AG09319 (cell line): ENCODE measurements at regions not wholly inside any gene's neighbourhood (a gene's known extent, or its start where the extent isn't known, plus 50 kb on each side); places are given as distances from the start of the nearest gene placed in this dataset.

ENCODE experiments used
- DNase-seq: peaks from one replicate; pipeline ENCODE4 v3.0.0-alpha.2; 2010; ENCODE audit warnings: low read depth; ENCODE audit errors: extremely low read depth
- CTCF ChIP-seq: IDR thresholded peaks from 2 replicates; pipeline ENCODE4 v1.5.1; 2011; ENCODE audit warnings: low read depth, mild to moderate bottlenecking, inconsistent platforms, low read length, moderate library complexity

DNA sequence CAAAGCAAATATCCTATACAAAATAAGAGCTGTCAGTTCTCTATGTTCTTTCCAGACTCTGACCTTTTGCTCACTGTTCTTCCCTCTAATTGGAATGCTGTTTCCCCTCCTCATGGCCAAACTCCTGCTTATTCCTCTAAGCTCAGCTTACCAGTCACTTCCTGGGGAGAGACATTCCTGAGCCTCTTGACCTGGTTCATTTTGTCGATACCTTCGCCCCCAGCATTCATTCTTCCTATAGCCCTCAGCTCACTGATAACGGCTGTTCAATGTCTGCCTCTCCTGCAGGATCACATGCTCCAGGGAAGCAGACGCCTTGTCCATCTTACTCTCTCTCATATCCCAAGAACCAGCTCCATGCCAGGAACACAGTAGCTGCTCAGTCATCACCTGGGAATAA, 431.0 kb downstream of the MED13L start:
- DNase-seq, result no peak
- no peak for TF ChIP-seq CTCF

GRCh38 chr12:115840159-115840558, 437.3 kb downstream of the MED13L start:
- no peak for TF ChIP-seq CTCF
- no peak for DNase-seq

- no peak for TF ChIP-seq CTCF
- no peak for DNase-seq
Observed at GRCh38 chr12:115838952-115839351, 438.5 kb downstream of the MED13L start.

GRCh38 chr12:115837220-115837619, 440.3 kb downstream of the MED13L start:
- TF ChIP-seq CTCF, result no peak
- DNase-seq, result no peak

- no peak for DNase-seq
Observed at GRCh38 chr12:115835445-115835844, 442.0 kb downstream of the MED13L start.

GRCh38 chr12:115833704-115834103, 443.8 kb downstream of the MED13L start:
- no peak for DNase-seq
- no peak for TF ChIP-seq CTCF

More at GRCh38 chr12:115835445-115835844, 442.0 kb downstream of the MED13L start:
- TF ChIP-seq CTCF, result no peak

DNA sequence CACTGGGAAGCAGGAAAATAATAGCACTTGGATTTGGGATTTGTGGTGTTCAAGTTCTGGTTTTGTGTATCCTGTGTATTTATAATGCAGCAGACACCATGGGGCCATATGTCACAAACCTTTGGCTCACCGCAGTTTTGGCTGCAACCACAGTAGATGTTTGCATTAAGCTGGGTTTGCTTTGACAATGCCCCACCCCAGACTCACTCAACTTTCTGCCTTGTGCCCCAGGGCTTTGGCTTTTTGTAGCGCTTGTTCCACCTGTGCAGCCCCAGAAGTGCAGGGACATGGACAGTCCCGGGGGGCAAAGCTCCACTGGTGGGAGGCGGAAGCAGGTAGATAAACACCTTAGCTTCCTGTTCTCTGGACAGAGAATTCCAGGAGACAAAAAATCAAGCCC, 446.9 kb downstream of the MED13L start:
- DNase-seq, result no peak
- no peak for TF ChIP-seq CTCF

- no peak for TF ChIP-seq CTCF
- no peak for DNase-seq
Observed at GRCh38 chr12:115830070-115830469, 447.4 kb downstream of the MED13L start.
